GM18502 (cell line): ENCODE measurements at regions not wholly inside any gene's neighbourhood (a gene's known extent, or its start where the extent isn't known, plus 50 kb on each side); places are given as distances from the start of the nearest gene placed in this dataset.

Experiments
- ATAC-seq: cut with Tn5 transposase; IDR thresholded peaks from one replicate; pipeline ENCODE4 v1.9.1; 2021; ENCODE audit warnings: mild to moderate bottlenecking; ENCODE audit not compliant: unreplicated experiment, poor library complexity

GRCh38 chr5:56449071-56449640 is 216.0 kb upstream of the ANKRD55 start:
- ATAC-seq = no peak

- ATAC-seq = no peak
Measured at GRCh38 chr5:56447656-56448055, 214.5 kb upstream of the ANKRD55 start.

- ATAC-seq = no peak
Measured at GRCh38 chr5:56447232-56447631, 214.1 kb upstream of the ANKRD55 start.

- ATAC-seq = no peak
Measured at GRCh38 chr5:56446728-56447127, 213.6 kb upstream of the ANKRD55 start.

GRCh38 chr5:56443826-56444225 is 210.7 kb upstream of the ANKRD55 start:
- no peak for ATAC-seq

DNA sequence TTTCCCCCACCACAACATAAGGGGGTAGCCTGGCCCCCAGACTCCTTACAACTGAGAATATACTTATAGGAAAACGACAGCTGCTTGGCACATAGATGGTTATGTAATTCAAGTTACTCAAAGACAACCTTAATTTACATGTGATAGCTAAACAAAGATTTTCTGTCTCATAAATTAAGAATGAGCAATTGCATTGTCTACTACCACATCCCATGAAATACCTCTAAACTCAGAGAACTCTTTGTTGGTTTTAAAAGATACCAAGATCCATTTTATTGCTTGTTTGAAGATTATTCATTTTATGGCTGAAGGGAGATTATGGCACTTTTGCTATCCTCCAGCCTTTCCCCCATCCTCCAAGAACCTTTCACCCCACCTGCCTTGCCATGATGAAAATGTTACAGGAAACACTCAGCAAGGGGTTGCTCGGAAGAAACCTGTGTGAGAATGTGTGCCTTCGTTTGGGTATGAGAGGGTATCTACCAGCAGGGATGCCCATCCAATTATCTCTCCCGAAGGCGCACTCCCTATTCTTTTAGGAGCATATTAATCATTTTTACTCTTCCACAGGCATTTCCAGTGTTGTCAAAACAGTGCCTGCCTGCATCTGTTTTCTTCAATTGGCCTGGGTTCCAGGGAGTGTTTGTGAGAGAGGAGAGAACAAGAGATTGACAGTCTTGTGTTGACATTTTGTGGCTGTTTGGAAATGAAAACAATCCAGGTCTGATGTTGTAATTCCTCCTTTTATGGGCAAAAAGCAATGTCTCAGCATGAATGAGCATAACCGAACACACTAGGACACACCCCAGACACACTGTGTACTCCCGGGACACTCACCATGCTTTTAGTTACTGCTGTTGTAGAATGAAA is 208.0 kb upstream of the ANKRD55 start:
- no peak for ATAC-seq

- no peak for ATAC-seq
Measured at GRCh38 chr5:56434986-56435385, 201.9 kb upstream of the ANKRD55 start.

GRCh38 chr5:56433039-56433617 is 200.0 kb upstream of the ANKRD55 start:
- no peak for ATAC-seq

DNA sequence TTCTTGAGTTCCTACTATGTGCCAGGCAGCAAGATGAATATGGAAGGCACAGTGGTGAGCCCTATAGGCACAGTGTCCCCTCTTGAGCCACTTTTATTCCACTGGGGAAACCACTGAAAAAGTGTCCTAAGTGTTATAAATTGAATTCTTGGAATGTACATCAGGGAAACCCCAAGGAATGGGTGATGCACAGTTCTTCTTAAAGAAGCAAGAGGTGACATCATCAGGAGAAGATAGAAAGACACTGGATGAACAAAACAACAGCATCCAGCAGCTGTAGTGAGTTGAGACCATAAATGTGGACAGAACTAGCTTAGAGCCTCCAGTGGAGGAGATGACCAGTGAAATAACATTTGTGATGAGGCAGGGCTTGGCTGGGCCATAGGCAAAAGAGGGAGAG is 199.2 kb upstream of the ANKRD55 start:
- no peak for ATAC-seq

DNA sequence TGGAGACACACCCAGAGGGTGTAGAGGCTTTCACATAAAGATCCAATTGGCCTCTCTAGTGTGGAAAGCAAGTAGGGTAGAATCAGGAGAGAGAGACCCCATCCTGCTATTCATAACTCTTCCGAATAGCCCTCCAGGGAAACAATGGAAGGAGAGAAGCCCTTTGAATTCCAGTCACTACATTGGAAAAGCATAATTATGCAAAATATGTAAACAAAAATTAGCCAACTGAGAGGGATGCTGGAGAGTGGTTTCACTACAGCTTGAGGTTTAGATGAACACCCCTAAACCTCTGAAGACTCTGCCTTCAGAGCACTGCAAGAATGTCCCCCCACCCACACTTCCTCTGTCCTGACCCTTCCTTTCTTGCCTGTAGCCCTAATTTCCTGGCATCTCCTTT is 197.3 kb upstream of the ANKRD55 start:
- no peak for ATAC-seq

- no peak for ATAC-seq
Measured at GRCh38 chr5:56429110-56429561, 196.0 kb upstream of the ANKRD55 start.

- ATAC-seq = no peak
Measured at GRCh38 chr5:56426693-56427092, 193.6 kb upstream of the ANKRD55 start.

- no peak for ATAC-seq
Measured at GRCh38 chr5:56422076-56422762, 189.1 kb upstream of the ANKRD55 start.

- no peak for ATAC-seq
Measured at GRCh38 chr5:56421246-56422075, 188.3 kb upstream of the ANKRD55 start.

DNA sequence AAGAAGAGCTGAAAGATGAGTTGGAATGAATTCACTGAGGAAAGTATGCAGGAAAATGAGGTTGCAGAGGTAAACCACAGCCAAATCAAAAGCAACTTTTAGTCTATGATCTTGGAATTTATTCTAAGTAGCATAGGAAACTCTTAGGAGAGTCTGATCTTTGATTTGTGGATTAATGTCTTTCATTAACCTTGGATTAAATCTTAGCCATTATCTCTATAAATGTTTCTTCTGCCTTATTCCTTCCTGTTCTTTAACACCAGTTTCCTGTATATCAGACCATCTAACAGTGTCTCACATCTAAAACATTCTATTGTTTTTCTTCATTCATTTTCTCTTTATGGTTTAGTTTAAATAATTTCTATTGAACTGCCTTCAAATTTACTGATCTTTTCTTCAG is 187.2 kb upstream of the ANKRD55 start:
- no peak for ATAC-seq

- ATAC-seq = no peak
Measured at GRCh38 chr5:56419667-56420066, 186.5 kb upstream of the ANKRD55 start.

- ATAC-seq = peak; percentile 85
Measured at GRCh38 chr5:56415356-56415765, 182.2 kb upstream of the ANKRD55 start.

DNA sequence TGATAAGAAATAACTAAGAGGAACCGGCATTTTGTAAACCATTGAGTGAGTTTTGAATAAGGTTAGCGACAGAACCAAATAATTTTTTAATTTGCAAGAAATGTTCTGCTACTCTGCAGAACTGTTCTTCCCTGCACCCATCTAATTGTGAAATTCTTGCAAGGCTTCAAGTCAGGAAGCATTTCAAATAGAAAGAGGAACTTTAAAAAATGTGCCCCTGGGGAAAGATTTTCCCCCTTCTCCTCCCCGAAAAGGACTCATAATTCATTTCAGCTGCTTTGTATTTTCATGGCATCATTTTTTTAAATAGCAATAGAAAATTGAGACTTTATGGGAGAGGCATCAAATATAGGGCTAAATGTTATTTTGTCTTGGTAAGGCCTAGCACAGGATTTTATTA is 180.9 kb upstream of the ANKRD55 start:
- no peak for ATAC-seq

DNA sequence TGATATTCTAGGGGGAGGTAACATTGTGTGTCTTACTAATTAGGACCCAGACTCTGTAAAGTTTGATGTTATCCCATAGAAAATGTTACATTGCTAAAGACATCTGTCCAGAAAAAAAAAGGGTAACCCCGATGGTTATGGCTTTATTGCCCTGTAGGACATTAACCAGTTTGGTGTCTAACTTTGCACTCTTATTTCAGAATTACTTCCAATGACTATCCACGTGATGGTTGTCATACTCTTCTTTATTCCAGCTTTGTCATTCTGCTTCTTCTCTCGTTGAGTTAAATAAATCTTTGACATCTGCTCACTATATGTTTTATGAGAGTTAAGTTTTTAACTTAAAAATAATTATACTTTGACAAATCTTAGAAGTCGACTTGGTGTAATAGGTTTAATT is 180.4 kb upstream of the ANKRD55 start:
- no peak for ATAC-seq
